Fibroblast of pulmonary artery (primary cell): ENCODE measurements at regions not wholly inside any gene's neighbourhood (a gene's known extent, or its start where the extent isn't known, plus 50 kb on each side); places are given as distances from the start of the nearest gene placed in this dataset.

Experiments
- DNase-seq: peaks from one replicate; pipeline ENCODE4 v3.0.0-alpha.2; 2010; ENCODE audit warnings: low read depth
- H3K4me3 ChIP-seq: replicated peaks from 2 replicates; pipeline ENCODE4 v1.5.1; 2011; ENCODE audit warnings: low read depth, mild to moderate bottlenecking, control low read depth, low read length, moderate library complexity
- CTCF ChIP-seq: IDR thresholded peaks from 2 replicates; pipeline ENCODE4 v1.5.1; 2011; ENCODE audit warnings: mild to moderate bottlenecking, control low read depth, low read length, inconsistent platforms; ENCODE audit errors: missing control alignments

GRCh38 chr4:58411904-58412303 is 1301.7 kb upstream of the IGFBP7 start:
- no peak overlapping the region for H3K4me3 ChIP-seq
- TF ChIP-seq CTCF, result no peak
- DNase-seq, result no peak

- DNase-seq, result no peak
- no peak overlapping the region for H3K4me3 ChIP-seq
- no peak for TF ChIP-seq CTCF
Observed at GRCh38 chr4:58406762-58407161, 1296.6 kb upstream of the IGFBP7 start.

DNA sequence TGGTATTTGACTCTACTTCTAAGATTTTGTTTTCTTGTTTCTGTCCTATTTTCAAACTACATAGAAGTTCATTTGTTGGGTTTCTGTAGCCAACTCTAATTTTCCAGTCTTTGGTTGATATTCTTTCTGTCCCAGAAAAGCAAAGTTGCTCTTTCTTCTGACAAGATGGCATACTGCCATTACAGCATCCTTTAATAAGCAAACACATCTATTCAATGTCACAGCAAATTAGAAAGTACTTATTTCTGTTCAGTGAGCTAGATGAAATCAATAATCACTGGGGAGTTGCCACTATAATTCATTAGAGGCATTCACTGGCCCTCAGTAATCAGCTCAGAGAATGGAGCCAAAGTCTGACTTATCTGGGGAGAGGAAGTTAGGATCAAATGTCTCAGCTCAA is 1258.0 kb upstream of the IGFBP7 start:
- no peak for TF ChIP-seq CTCF
- DNase-seq, result no peak

DNA sequence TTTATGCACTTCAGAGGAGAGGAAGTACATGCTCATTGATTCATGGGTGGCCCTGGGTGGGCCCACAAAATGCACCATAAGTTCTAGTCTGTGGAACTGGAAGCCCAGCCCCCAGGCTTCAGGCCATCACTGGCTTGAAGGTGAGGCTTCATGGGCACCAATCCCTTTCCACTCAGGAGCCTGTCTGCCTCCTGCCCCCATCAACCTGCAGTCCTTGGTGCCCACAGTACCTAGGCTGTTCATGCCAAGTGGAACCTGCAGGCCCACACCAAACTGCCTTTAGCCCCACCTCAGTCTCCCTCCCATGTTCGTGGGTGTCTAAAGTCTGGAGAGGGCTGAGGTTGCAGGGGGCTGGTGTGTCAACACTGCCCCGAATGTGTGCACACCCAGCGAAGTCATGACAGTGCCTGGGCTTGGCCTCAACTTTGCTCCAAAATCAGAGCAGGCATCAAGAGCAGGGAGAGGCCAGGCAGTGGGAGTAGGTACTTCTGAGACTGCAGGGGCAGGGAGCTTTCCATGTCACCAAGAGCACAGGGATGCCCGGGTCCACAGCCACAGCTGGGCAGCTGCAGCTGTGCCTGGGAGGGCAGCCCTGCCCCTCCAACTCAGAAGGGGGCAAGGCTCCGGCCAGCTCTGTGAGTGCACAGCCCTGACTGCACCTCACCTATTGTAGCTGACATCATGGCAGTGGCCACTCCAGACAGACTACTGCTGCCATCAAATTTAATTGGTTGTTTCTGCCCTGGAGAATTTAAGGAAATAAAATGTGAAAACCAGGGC is 1250.4 kb upstream of the IGFBP7 start:
- DNase-seq, result no peak
- no peak for TF ChIP-seq CTCF
- no peak overlapping the region for H3K4me3 ChIP-seq

More for the DNA sequence above, 1258.0 kb upstream of the IGFBP7 start:
- H3K4me3 ChIP-seq, result no peak overlapping the region

DNA sequence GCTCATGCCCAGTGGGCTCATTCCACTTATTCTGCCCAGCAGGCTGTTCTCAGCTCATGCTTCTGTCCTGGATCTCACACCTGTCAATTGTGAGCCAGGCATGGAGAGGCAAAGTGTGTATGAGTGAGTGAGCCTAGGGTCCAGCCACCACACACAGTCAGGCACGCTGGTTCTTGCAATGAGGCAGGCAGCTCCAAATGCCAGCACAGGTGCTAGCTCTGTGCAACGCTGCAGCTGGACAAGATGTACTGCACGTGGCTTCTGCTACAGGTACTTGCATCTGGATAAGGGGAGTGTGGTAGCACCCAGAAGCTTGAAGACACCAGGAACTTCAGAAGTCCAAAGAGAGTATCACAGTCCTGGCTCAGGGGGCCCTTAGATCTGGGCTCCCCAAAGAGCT is 1249.4 kb upstream of the IGFBP7 start:
- no peak for TF ChIP-seq CTCF
- DNase-seq, result no peak
- no peak overlapping the region for H3K4me3 ChIP-seq

- H3K4me3 ChIP-seq, result no peak overlapping the region
- no peak for TF ChIP-seq CTCF
- DNase-seq, result no peak
Observed at GRCh38 chr4:58357947-58358346, 1247.8 kb upstream of the IGFBP7 start.

GRCh38 chr4:58325070-58325469 is 1214.9 kb upstream of the IGFBP7 start:
- no peak for DNase-seq
- no peak for TF ChIP-seq CTCF
- no peak overlapping the region for H3K4me3 ChIP-seq
